ENCODE measurements at regions not wholly inside any gene's neighbourhood (a gene's known extent, or its start where the extent isn't known, plus 50 kb on each side); places are given as distances from the start of the nearest gene placed in this dataset.

- TF ChIP-seq, protein P1, sequence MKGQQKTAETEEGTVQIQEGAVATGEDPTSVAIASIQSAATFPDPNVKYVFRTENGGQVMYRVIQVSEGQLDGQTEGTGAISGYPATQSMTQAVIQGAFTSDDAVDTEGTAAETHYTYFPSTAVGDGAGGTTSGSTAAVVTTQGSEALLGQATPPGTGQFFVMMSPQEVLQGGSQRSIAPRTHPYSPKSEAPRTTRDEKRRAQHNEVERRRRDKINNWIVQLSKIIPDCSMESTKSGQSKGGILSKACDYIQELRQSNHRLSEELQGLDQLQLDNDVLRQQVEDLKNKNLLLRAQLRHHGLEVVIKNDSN (IDR thresholded peaks at IDR 0.05; ENCODE audit: borderline replicate concordance, extremely low read length, insufficient read depth, low read depth, low read length): no peak
- TF ChIP-seq, protein P2, sequence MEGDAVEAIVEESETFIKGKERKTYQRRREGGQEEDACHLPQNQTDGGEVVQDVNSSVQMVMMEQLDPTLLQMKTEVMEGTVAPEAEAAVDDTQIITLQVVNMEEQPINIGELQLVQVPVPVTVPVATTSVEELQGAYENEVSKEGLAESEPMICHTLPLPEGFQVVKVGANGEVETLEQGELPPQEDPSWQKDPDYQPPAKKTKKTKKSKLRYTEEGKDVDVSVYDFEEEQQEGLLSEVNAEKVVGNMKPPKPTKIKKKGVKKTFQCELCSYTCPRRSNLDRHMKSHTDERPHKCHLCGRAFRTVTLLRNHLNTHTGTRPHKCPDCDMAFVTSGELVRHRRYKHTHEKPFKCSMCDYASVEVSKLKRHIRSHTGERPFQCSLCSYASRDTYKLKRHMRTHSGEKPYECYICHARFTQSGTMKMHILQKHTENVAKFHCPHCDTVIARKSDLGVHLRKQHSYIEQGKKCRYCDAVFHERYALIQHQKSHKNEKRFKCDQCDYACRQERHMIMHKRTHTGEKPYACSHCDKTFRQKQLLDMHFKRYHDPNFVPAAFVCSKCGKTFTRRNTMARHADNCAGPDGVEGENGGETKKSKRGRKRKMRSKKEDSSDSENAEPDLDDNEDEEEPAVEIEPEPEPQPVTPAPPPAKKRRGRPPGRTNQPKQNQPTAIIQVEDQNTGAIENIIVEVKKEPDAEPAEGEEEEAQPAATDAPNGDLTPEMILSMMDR (IDR thresholded peaks at IDR 0.05 in 2 of 3, conservative IDR thresholded peaks at IDR 0.05 in 1 of 3; ENCODE audit: control insufficient read depth in 2 of 3, extremely low read depth in 1 of 3, insufficient read depth in 1 of 3, low read depth in 3 of 3, low read length in 3 of 3): no peak
- TF ChIP-seq MYC (IDR thresholded peaks at IDR 0.05; ENCODE audit: insufficient read depth, insufficient read length, insufficient replicate concordance, low read length, severe bottlenecking) (no peak), MAX (IDR thresholded peaks at IDR 0.05; ENCODE audit: low read depth, low read length) (no peak), EZH2 (IDR thresholded peaks at IDR 0.05; ENCODE audit: borderline replicate concordance, control insufficient read depth, low read depth, low read length) (no peak), EP300 (IDR thresholded peaks at IDR 0.05; ENCODE audit: borderline replicate concordance in 1 of 2, control insufficient read depth in 1 of 2, low read depth in 2 of 2, low read length in 2 of 2) (no peak)
Measured at GRCh38 chr5:15020736-15021135, 149.2 kb upstream of the ANKH start.
